H4 (cell line): ENCODE measurements at regions not wholly inside any gene's neighbourhood (a gene's known extent, or its start where the extent isn't known, plus 50 kb on each side); places are given as distances from the start of the nearest gene placed in this dataset.
A peak's percentile ranks its signal among the peaks of the same experiment; 100 is the strongest.

Source experiments
- DNase-seq: peaks from one replicate; pipeline ENCODE4 v3.0.0-alpha.2; 2015; ENCODE audit warnings: low spot score

DNA sequence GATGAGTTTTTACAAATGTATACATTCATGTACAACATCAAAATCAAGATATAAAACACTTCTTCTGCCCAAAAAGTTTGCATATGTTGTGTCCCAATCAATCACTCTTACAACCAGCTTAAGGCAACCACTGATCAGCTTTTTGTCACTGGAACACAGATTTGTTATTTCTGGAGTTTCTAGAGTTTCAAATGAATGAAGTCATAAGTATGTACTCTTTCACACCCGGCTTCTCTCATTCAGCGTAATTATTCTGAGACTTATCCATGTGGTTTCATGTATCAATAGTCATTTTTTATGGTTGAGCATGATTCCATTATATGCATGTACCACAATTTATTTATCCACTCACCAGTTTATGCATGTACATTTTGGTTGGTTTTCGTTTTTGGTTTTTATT is 53.0 kb upstream of the CORO2B start:
- DNase-seq: no peak

DNA sequence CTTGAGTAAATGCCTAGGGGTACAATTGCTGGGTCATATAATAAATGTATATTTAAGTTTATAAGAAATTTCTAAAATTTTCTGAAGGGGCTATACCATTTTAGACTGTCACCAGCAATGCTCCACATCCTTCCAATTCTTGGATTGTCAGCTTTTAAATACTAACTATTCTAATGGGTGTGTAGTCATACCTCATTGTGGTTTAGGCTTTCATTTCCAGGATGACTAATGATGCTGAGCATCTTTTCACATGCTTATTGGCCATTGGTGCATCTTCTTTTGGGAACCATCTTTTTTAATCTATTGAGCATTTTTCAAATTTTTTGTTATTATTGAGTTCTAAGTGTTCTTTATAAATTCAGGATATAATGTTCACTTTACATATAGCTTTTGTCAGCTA is 52.5 kb upstream of the CORO2B start:
- peak; percentile 61 for DNase-seq

DNA sequence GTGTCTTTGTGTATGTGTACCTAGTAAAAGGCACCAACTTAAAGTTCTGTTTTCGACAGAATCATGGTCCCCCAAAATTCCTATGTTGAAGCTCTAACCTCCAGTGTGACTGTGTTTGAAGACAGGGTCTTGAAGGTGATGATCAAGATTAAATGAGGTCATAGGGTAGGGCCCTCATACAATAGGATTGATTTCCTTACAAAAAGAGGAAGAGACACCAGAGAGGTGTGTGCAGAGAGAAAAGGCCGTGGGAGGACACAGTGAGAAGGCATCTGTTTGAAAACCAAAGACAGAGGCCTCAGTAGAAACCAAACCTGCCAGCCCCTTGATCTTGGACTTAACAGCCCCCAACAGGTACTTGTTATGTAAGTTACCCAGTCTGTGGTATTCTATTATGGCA is 52.0 kb upstream of the CORO2B start:
- no peak for DNase-seq

DNA sequence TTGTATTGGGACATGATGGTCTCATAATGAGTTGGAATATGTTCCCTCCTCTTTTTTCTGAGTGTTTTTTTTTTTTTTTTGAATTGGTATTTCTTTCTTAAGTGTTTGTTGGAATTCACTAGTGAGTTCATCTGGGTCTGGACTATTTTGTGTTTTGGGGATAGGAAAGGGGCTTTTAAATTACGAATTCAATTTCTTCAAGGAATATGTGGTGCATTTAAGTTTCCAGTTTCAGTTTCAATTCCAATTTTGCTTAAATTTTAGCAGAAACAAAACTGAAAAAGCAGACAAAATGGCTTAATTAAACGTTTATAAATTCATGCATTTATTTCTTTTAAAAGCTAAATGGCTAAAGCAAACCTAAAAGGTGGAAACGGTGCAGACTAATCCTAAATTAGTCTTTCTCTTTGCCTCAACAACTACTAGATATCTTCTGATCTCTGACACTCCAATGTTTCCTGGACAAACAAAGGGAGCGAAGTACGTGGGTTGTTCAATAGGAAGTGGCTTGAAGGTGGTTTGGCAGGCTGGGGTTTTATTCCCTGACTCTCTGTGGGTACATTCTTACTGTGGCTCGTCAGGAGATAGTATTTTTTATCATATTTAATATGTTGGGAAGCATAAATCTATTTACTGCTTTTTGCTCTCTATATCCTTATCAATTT is 50.0 kb upstream of the CORO2B start:
- DNase-seq: peak; percentile 69
